SIG-M5 (cell line): ENCODE measurements at regions not wholly inside any gene's neighbourhood (a gene's known extent, or its start where the extent isn't known, plus 50 kb on each side); places are given as distances from the start of the nearest gene placed in this dataset.

ENCODE experiments used
- DNase-seq: peaks from one replicate; lab custom pipeline; 2025; lab: John Stamatoyannopoulos, UW

DNA sequence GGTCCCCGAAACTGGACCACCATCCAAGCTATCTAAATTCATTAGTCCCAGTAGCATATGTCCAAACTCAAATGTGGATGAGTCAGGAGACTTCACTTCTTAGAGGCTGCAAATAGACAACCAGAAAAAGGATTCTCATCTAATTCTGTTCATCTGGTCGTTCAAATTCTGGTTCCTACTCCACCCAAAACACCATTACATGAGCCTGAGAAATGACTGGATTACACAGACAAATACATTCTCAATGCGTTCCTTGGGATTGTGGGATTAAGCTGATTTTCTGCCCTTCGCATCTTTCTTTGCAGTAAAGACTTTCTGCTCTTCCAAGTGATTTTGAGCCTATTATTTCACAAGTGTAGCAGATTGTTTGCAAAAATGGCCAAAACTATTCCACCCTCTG, 472.3 kb upstream of the PROK2 start:
- DNase-seq: no peak

DNA sequence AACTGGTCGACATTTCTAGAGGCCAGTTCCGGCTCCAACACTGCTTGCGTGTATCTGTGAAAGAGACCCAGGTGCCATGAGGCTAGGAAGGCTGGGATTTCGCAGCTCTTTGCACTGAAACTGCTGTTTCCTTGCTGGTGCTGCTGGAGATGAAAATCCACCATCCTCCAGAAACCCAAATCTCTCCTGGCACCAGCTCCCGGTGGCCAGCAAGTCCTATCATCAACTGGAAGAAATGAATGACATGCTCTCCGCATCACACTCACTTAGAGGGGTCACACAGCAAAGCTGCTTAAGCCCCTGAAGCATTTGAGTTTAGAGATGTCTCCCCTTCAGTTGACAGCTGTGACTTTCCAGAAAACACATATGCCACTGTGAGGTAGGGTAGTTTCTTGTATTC, 471.8 kb upstream of the PROK2 start:
- DNase-seq: no peak

GRCh38 chr3:72255791-72256559, 471.0 kb upstream of the PROK2 start:
- no peak for DNase-seq

DNA sequence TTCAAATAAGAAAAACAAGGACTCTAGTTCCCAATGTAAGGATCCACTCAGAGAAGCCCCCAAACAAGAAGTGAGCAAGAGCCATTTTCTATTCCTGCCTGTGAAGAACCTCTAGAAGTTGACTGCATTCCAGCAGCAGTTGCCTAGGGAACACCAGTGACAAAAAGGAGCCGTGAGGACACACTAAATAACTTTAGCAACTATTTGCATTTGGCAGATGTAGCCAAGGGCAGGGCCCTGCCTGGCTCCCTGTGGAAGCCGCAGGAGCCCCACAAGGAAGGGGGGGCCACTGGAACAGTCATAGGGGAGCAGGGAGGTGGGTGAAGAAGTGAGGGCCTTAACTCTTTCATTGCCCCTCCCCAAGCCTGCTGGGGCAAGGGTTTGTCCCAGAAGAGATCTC, 470.2 kb upstream of the PROK2 start:
- DNase-seq: no peak

- no peak for DNase-seq
Measured at GRCh38 chr3:72254483-72254882, 469.5 kb upstream of the PROK2 start.

DNA sequence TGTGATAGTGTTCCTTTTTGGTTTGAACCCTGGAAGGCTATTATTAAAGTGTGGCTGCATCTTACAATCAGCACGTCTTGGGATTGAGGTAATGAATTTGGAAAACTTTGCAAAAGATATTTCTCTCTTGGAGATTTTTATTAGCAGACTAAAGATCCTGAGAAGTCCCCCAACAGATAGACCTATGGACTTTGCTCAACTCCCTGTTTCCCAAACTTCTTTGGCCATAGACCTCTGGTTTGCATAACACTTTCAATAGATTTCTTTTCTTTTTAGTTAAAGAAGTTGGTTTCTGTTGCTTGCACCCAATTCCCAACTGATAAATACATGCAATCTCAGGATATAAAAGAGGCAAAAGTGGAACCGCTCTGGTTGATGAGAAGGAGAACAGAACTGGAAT, 465.8 kb upstream of the PROK2 start:
- DNase-seq: no peak

GRCh38 chr3:72248869-72249268, 463.9 kb upstream of the PROK2 start:
- no peak for DNase-seq

GRCh38 chr3:72248389-72248761, 463.4 kb upstream of the PROK2 start:
- no peak for DNase-seq

- DNase-seq: no peak
Measured at GRCh38 chr3:72247645-72248388, 462.9 kb upstream of the PROK2 start.

GRCh38 chr3:72247126-72247525, 462.2 kb upstream of the PROK2 start:
- no peak for DNase-seq

DNA sequence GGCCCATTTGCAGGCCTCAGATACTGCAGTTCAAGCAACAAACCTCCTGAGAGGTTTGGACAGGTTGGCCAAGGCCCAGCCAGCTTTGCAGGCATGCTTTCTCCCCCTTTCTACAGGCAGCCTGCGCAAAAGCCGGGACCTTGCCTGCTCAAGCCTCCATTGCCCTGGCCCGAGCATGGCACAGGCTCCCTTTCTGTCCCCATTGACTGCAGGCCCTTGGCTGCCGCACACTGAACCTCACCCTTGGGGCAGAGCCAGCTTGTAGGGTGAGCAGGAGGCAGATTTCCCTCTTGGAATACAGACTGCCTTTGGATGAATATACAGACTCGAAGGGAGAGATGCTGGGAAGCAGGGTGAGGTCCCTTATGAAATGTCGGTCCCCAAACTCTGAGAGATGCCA, 461.7 kb upstream of the PROK2 start:
- DNase-seq: no peak

DNA sequence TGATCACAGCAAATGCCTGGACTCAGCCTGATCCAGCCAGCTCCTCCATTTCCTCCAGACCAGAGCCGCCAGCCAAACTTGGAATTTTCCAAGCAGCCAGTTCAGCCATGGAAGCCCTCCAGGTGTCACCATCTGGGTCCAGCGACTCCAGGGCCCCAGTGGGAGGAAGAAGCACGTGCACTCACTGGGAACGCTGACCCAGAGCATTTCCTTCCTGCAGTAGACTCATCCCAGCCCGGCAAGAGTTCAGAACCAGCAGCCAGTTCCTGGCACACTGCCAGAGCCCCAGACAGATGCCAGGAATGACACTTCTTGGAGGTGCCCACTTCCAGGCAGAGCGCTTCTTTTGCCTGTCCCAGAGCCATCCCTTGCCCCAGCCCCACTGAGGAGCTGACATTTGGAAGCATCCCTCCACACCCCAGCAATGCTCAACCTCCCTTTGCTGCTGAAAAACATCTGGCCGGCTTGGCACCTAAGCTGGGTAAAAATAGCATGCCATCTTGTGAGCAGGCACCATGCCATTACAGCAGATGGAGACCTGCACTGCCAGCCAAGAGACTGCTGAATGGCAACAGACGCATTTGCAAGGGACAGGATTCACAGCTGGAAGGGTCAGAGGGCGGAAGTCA, 460.3 kb upstream of the PROK2 start:
- DNase-seq: no peak

DNA sequence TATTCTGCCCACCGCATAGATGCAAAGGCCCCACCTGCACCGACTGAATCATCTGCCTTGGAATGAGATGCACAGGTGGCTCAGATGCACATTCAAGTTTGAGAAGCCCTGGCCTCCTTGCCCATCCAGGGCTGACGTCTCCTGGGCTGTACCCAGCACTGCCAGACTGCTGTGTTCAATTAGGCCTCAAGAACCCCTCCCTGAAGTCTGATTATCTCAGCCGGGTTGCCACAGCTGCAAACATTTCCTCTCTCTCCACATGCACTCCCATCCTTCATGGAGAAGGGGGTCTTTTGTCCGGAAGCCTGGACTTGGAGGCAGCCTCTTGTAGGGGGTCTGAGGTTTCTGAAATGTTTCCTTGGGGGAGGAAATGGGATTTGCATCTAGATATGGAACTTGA, 459.4 kb upstream of the PROK2 start:
- no peak for DNase-seq

- DNase-seq: no peak
Measured at GRCh38 chr3:72242326-72242725, 457.4 kb upstream of the PROK2 start.

- DNase-seq: no peak
Measured at GRCh38 chr3:72241525-72241924, 456.6 kb upstream of the PROK2 start.

GRCh38 chr3:72240531-72240930, 455.6 kb upstream of the PROK2 start:
- no peak for DNase-seq

DNA sequence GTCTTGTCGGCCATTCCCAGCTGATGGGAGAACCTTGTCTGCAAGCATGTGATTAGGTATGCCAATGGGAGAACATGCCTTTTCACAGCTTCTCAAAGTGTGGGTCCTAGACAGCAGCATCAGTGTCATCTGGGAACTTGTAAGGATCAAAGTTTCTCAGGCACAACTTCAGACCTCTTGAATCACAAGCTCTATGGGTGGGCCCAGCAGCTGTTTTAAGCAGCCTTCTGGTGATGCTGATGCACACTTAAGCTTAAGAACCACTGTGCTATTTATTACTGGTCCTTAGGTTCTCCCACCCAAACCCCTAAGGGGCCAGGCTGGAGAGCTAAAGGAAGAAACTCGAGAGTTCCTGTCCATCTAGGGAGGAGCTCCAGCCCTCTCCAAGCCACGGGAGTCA, 453.9 kb upstream of the PROK2 start:
- DNase-seq: no peak

DNA sequence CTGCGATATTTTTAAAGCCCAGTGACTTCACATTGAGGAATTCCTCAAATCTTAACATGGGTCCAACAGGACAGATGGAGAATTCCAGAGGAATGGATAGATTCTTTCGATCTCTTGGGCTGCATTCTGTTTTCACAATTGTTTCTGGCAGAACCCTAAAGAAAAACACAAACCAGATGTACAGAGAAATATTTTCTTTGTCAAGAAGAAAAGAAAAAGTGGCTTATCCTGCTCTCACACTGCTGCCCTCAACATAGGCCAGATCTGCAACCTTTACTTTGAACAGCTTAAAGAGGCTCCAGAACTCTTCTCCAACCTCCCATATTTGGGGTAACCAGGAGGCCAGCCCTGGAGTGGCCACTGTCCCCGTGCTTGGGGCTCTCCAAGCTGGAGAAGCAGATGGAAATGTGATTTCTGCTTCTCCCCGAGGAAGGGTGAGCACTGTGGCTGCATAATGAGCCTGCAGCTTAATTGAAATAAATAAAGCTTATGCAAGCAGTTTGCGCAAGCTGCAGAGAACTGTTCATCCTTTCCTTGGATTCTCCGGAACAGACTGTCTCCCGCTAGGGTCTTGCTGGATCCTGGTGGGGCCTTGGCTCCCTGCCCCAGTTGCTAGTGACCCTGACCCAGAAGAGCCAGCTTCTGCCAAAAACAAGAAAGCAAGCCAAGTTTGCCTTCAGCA, 453.2 kb upstream of the PROK2 start:
- DNase-seq: no peak

DNA sequence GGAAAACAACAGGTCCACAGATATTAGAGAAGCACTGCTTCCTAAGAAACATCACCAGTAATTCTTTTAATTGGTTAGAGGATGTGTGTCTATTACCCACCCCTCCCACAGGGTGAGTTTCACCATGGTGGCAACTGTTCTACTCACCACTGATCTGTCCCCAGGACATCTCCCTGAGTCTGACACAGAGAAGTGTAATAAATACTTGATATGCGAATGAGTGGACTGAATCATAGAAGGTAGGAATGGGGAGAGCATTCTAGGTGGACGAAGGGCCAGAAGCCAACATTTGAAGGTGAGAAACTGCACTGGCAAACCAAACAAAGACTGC, 452.7 kb upstream of the PROK2 start:
- no peak for DNase-seq

GRCh38 chr3:72234391-72234790, 449.4 kb upstream of the PROK2 start:
- DNase-seq: no peak

- no peak for DNase-seq
Measured at GRCh38 chr3:72233571-72233970, 448.6 kb upstream of the PROK2 start.

- no peak for DNase-seq
Measured at GRCh38 chr3:72232777-72233176, 447.8 kb upstream of the PROK2 start.

DNA sequence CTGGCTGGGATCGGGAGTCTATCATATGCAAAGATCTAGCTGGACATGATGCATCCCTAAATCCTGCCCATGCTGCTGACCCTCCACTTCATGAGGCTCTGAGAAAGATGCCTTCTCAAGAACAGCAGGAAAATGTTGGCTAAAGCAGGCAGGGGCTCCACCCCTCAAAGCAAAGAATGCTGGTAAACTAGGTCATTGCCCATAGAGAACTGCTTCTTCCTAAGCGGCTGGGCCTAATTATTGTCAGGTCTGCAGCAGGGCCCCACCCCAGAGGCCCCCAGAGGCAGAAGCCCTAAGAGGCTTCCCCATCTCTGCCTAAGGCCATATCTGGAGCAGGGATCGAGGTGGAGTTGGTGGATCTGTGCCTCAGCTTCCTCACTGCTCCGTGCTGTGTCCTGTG, 447.4 kb upstream of the PROK2 start:
- DNase-seq: no peak
